ENCODE measurements at regions not wholly inside any gene's neighbourhood (a gene's known extent, or its start where the extent isn't known, plus 50 kb on each side); places are given as distances from the start of the nearest gene placed in this dataset.

- Histone ChIP-seq H3K27me3 (ENCODE audit: insufficient read depth, low read length, poor library complexity) (peaks cover 14% of the 10 kb centered on the region), H3K4me1 (ENCODE audit: insufficient read depth, low read length) (no peaks in the 10 kb centered on the region), H4K20me1 (ENCODE audit: insufficient read depth, low read length) (no peaks in the 10 kb centered on the region), H3K9ac (ENCODE audit: low read depth, low read length) (no peak overlapping the region), H3K27ac (ENCODE audit: low read length) (no peak overlapping the region), H3K4me3 (ENCODE audit: low read depth in 1 of 2, low read length in 2 of 2) (no peak overlapping the region), H3K9me3 (ENCODE audit: insufficient read depth, low read length, severe bottlenecking) (no peaks in the 10 kb centered on the region), H3K36me3 (ENCODE audit: insufficient read depth, low read length) (no peaks in the 10 kb centered on the region), H2AFZ (ENCODE audit: low read depth, low read length) (no peak overlapping the region), H3K79me2 (ENCODE audit: insufficient read depth, low read length) (no peaks in the 10 kb centered on the region), H3K4me2 (ENCODE audit: insufficient read depth, low read length) (no peak overlapping the region)
- no peak for TF ChIP-seq CTCF (IDR thresholded peaks at IDR 0.05; ENCODE audit: borderline replicate concordance, extremely low read depth, low read length, poor library complexity, severe bottlenecking)
- TF ChIP-seq EZH2 (IDR thresholded peaks at IDR 0.05; ENCODE audit: borderline replicate concordance, low read depth, low read length, severe bottlenecking) = no peak
- no peak for ATAC-seq (ENCODE audit: insufficient read depth, low read depth)
- no peak for DNase-seq
Observed at GRCh38 chr6:1181939-1182605, 129.8 kb upstream of the FOXQ1 start.

- Histone ChIP-seq H3K9me3 (ENCODE audit: insufficient read depth, low read length, severe bottlenecking) (no peaks in the 10 kb centered on the region), H3K79me2 (ENCODE audit: insufficient read depth, low read length) (no peaks in the 10 kb centered on the region), H3K36me3 (ENCODE audit: insufficient read depth, low read length) (no peaks in the 10 kb centered on the region), H2AFZ (ENCODE audit: low read depth, low read length) (no peak overlapping the region), H3K4me2 (ENCODE audit: insufficient read depth, low read length) (no peak overlapping the region), H3K9ac (ENCODE audit: low read depth, low read length) (no peak overlapping the region), H4K20me1 (ENCODE audit: insufficient read depth, low read length) (no peaks in the 10 kb centered on the region), H3K27me3 (ENCODE audit: insufficient read depth, low read length, poor library complexity) (peaks cover 15% of the 10 kb centered on the region), H3K4me1 (ENCODE audit: insufficient read depth, low read length) (no peaks in the 10 kb centered on the region), H3K27ac (ENCODE audit: low read length) (no peak overlapping the region), H3K4me3 (ENCODE audit: low read depth in 1 of 2, low read length in 2 of 2) (no peak overlapping the region)
- TF ChIP-seq CTCF (IDR thresholded peaks at IDR 0.05; ENCODE audit: borderline replicate concordance, extremely low read depth, low read length, poor library complexity, severe bottlenecking) (no peak), EZH2 (IDR thresholded peaks at IDR 0.05; ENCODE audit: borderline replicate concordance, low read depth, low read length, severe bottlenecking) (no peak)
- ATAC-seq (ENCODE audit: insufficient read depth, low read depth) (no peak), DNase-seq (no peak)
Observed at GRCh38 chr6:1179571-1180459, 132.1 kb upstream of the FOXQ1 start.

GRCh38 chr6:1178590-1178989 is 133.3 kb upstream of the FOXQ1 start:
- Histone ChIP-seq H3K4me3 (ENCODE audit: low read depth in 1 of 2, low read length in 2 of 2) (no peak overlapping the region), H3K27ac (ENCODE audit: low read length) (no peak overlapping the region), H3K4me1 (ENCODE audit: insufficient read depth, low read length) (no peaks in the 10 kb centered on the region), H3K9ac (ENCODE audit: low read depth, low read length) (no peak overlapping the region), H3K4me2 (ENCODE audit: insufficient read depth, low read length) (no peak overlapping the region), H3K79me2 (ENCODE audit: insufficient read depth, low read length) (no peaks in the 10 kb centered on the region), H3K9me3 (ENCODE audit: insufficient read depth, low read length, severe bottlenecking) (no peaks in the 10 kb centered on the region), H3K36me3 (ENCODE audit: insufficient read depth, low read length) (no peaks in the 10 kb centered on the region), H3K27me3 (ENCODE audit: insufficient read depth, low read length, poor library complexity) (peaks cover 5% of the 10 kb centered on the region), H4K20me1 (ENCODE audit: insufficient read depth, low read length) (no peaks in the 10 kb centered on the region), H2AFZ (ENCODE audit: low read depth, low read length) (no peak overlapping the region)
- TF ChIP-seq EZH2 (IDR thresholded peaks at IDR 0.05; ENCODE audit: borderline replicate concordance, low read depth, low read length, severe bottlenecking) = no peak
- no peak for TF ChIP-seq CTCF (IDR thresholded peaks at IDR 0.05; ENCODE audit: borderline replicate concordance, extremely low read depth, low read length, poor library complexity, severe bottlenecking)
- DNase-seq (no peak), ATAC-seq (ENCODE audit: insufficient read depth, low read depth) (no peak)

Data from DND-41 (cell line).